ENCODE measurements at regions not wholly inside any gene's neighbourhood (a gene's known extent, or its start where the extent isn't known, plus 50 kb on each side); places are given as distances from the start of the nearest gene placed in this dataset.

DNA sequence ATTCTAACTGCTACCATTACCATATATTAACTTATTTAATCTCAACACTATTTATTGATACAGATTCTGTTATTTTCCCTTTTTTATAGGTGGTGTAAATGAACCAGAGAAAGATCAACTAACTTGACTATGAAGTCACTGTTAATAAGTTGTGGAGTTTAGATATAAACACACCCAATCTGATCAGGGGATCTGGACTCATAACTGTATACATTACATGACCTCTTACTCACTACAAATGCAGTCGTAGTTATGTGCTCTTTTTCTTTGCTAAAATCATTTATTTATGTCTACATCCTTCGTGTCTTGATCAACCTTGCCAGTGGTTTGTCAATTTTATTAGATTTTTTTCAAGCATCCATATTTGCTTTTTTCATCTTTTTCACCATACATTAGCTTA lies 614.8 kb upstream of the FAM241A start:
- Histone ChIP-seq H3K9me3 (peaks cover 0 to 4% of the 10 kb centered on the region in 2 donors), H3K36me3 (no peaks in the 10 kb centered on the region), H3K4me1 (no peaks in the 10 kb centered on the region), H3K4me3 (no peak overlapping the region), H3K27ac (no peak overlapping the region), H3K27me3 (no peaks in the 10 kb centered on the region)
- DNase-seq (ENCODE audit: low spot score in 2 of 2): no peak
- intact Hi-C loops (cut with DNase I): no loop called here
- TF ChIP-seq CTCF (IDR thresholded peaks at IDR 0.05): no peak

DNA sequence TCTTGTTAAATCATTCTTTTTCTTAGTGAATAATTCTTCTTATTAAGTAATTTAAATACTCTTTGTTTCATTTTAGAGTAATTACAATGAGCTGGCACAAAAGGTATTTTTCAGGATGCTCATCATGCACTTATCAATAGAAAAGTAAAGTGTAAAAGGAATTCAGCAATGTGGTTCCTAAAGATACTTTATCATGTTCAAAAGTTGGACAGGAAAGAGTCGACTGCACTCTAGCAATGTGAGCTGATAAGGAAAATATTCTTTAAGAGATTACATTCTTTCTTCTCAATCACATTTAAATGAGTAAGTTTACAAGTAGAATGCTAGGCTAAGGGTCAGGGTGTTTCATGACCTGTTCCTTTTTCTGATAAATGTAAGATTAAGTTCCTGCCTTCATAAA lies 609.5 kb upstream of the FAM241A start:
- no peak overlapping the region for H3K27ac ChIP-seq
- no peak for DNase-seq (ENCODE audit: low spot score in 2 of 2)
- no peak for TF ChIP-seq CTCF (IDR thresholded peaks at IDR 0.05)
- H3K4me1 ChIP-seq: no peaks in the 10 kb centered on the region
- H3K27me3 ChIP-seq: no peaks in the 10 kb centered on the region
- H3K9me3 ChIP-seq: no peaks in the 10 kb centered on the region
- intact Hi-C loops (cut with DNase I): no loop called here
- H3K4me3 ChIP-seq: no peak overlapping the region
- no peaks in the 10 kb centered on the region for H3K36me3 ChIP-seq

GRCh38 chr4:111537165-111537564 lies 608.1 kb upstream of the FAM241A start:
- no peaks in the 10 kb centered on the region for H3K36me3 ChIP-seq
- no peaks in the 10 kb centered on the region for H3K27me3 ChIP-seq
- TF ChIP-seq CTCF (IDR thresholded peaks at IDR 0.05): no peak
- H3K4me1 ChIP-seq: no peaks in the 10 kb centered on the region
- intact Hi-C loops (cut with DNase I): no loop called here
- DNase-seq (ENCODE audit: low spot score in 2 of 2): no peak
- H3K4me3 ChIP-seq: no peak overlapping the region
- no peaks in the 10 kb centered on the region for H3K9me3 ChIP-seq
- H3K27ac ChIP-seq: no peak overlapping the region

DNA sequence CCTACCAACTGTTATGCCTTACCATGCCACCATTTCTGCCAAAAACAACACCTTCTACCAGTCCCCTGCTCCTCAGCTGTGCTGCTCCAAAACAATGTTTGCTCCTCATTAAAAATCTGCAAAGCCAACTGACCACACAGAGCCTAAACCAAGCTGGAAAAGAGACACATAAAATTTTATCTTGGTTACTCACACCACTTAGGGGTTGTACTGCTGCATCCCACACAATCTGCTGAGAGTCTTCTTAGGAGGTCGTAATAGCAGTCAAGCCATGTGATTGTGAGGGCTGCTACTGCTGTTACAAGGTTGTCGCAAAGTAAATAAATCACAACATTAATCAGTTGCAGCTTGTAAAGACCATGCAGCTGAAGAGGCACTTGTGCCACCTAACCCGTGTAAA lies 607.4 kb upstream of the FAM241A start:
- Histone ChIP-seq H3K9me3 (no peaks in the 10 kb centered on the region), H3K27ac (no peak overlapping the region), H3K4me1 (no peaks in the 10 kb centered on the region), H3K36me3 (no peaks in the 10 kb centered on the region), H3K27me3 (no peaks in the 10 kb centered on the region), H3K4me3 (no peak overlapping the region)
- intact Hi-C loops (cut with DNase I): no loop called here
- no peak for DNase-seq (ENCODE audit: low spot score in 2 of 2)
- TF ChIP-seq CTCF (IDR thresholded peaks at IDR 0.05): no peak

DNA sequence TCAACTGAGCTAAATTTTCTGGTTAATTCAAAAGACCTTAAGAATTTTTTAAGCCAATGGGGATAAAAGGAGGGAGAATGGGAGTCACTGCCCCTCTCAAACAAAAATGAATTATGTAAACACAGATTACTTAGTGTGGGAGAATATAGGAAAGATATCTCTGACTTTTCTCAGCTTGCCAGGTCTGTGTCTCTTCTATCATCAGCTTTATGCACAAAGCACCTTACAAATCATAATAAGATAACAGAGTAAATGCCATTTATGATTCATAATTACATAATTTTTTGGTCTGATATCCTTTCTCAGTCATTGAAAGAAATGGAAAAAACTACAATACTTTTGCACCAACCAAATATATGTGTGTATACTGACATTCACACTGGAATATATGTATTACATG lies 604.6 kb upstream of the FAM241A start:
- no peak for TF ChIP-seq CTCF (IDR thresholded peaks at IDR 0.05)
- H3K27ac ChIP-seq: no peak overlapping the region
- H3K4me1 ChIP-seq: no peaks in the 10 kb centered on the region
- no peaks in the 10 kb centered on the region for H3K9me3 ChIP-seq
- no peaks in the 10 kb centered on the region for H3K36me3 ChIP-seq
- no peak for DNase-seq (ENCODE audit: low spot score in 2 of 2)
- no peak overlapping the region for H3K4me3 ChIP-seq
- H3K27me3 ChIP-seq: no peaks in the 10 kb centered on the region
- intact Hi-C loops (cut with DNase I): no loop called here

DNA sequence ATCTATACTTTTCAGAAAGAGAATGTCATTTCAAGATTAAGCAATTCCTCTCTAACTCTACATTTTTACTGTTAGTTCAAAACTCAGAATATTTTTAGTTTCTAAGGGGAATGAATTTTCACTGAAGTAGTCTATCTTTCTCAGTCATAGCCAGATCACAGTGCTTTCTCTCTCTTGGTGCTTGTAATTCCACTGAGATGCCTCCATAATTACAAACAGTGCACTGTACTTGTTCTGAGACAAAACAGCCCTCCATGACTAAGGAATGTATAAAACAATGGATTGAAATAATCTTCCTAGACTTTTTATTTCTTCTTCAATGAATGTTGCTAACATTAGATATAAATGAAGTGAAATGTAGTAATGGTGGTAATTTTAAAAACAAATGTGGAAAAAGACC lies 603.2 kb upstream of the FAM241A start:
- Histone ChIP-seq H3K4me3 (no peak overlapping the region), H3K36me3 (no peaks in the 10 kb centered on the region), H3K9me3 (no peaks in the 10 kb centered on the region), H3K27ac (no peak overlapping the region), H3K4me1 (no peaks in the 10 kb centered on the region), H3K27me3 (no peaks in the 10 kb centered on the region)
- no peak for TF ChIP-seq CTCF (IDR thresholded peaks at IDR 0.05)
- intact Hi-C loops (cut with DNase I): no loop called here
- DNase-seq (ENCODE audit: low spot score in 2 of 2): no peak
